Hepatocyte (in vitro differentiated cells): ENCODE measurements at regions not wholly inside any gene's neighbourhood (a gene's known extent, or its start where the extent isn't known, plus 50 kb on each side); places are given as distances from the start of the nearest gene placed in this dataset.

ENCODE experiments used
- CTCF ChIP-seq: fragments of 200-600 bp; sonication (generic); IDR thresholded peaks from 2 replicates; pipeline ENCODE4 v1.5.1; 2016; ENCODE audit warnings: antibody characterized with exemption, mild to moderate bottlenecking; ENCODE audit not compliant: poor library complexity
- EZH2 ChIP-seq: fragments of 200-600 bp; sonication (generic); IDR thresholded peaks from 2 replicates; pipeline ENCODE4 v1.6.1; 2016; ENCODE audit warnings: antibody characterized with exemption, mild to moderate bottlenecking, borderline replicate concordance

GRCh38 chr7:159197066-159197975, 52.7 kb upstream of the VIPR2 start:
- TF ChIP-seq CTCF (no peak), EZH2 (no peak)
